ENCODE measurements at regions not wholly inside any gene's neighbourhood (a gene's known extent, or its start where the extent isn't known, plus 50 kb on each side); places are given as distances from the start of the nearest gene placed in this dataset.

DNA sequence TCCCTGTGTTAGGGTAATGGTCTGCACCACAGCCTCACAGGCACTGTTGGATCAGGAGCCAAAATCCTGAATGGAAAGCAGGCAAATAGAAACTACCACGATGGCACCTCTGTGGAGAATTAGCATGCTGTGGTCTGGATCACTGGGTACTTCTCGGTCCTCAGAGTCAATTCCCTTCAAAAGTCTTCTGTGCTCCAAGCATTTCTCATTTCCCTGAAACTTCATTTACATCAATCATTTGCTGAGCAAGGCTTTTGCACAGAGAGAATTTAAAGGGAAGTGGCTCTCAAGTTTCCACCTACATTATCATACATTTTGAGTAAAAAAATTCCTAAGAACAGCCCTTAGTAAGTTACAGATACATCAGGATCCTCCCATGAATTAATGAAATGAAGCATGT is 293.9 kb upstream of the NPSR1 start:
- Histone ChIP-seq H3K79me1 (ENCODE audit: low read depth, low read length) (no peaks in the 10 kb centered on the region), H2AFZ (ENCODE audit: low read length) (no peak overlapping the region), H3K27ac (ENCODE audit: low read depth, low read length) (no peak overlapping the region), H3K14ac (ENCODE audit: insufficient read length) (no peak overlapping the region), H3K36me3 (ENCODE audit: control insufficient read depth in 2 of 4, insufficient read depth in 4 of 4, low read length in 3 of 4) (no peaks in the 10 kb centered on the region), H3K18ac (ENCODE audit: extremely low read depth, low read length) (no peak overlapping the region), H2AK5ac (ENCODE audit: low read depth, low read length) (no peak overlapping the region), H3K4me1 (replicated peaks in 1 of 4; ENCODE audit: control insufficient read depth in 3 of 4, insufficient read depth in 4 of 4, low read length in 3 of 4) (no peaks in the 10 kb centered on the region), H3K79me2 (ENCODE audit: control insufficient read depth in 1 of 2, insufficient read depth in 2 of 2, low read length in 2 of 2) (no peaks in the 10 kb centered on the region), H3K23me2 (ENCODE audit: low read depth, low read length) (no peaks in the 10 kb centered on the region), H3K9me3 (ENCODE audit: insufficient read depth in 2 of 2, low read depth in 1 of 2, low read length in 1 of 2) (no peaks in the 10 kb centered on the region), H2BK15ac (ENCODE audit: low read length) (no peak overlapping the region), H3K4me2 (ENCODE audit: insufficient read depth in 1 of 2, low read depth in 2 of 2, low read length in 2 of 2) (no peak overlapping the region), H4K20me1 (replicated peaks in 1 of 2; ENCODE audit: control insufficient read depth in 1 of 2, insufficient read depth in 2 of 2, low read length in 2 of 2) (no peaks in the 10 kb centered on the region), H2BK12ac (ENCODE audit: low read depth, low read length) (no peak overlapping the region), H2BK20ac (ENCODE audit: low read length) (no peak overlapping the region), H3K27me3 (replicated peaks in 1 of 4; ENCODE audit: control insufficient read depth in 3 of 4, extremely low read depth in 1 of 4, insufficient read depth in 3 of 4, low read length in 3 of 4) (peaks cover under 1 to 6% (median 5%) of the 10 kb centered on the region in 4 experiments; a peak in 6 of 7 replicates), H3K9ac (replicated peaks in 1 of 4; ENCODE audit: extremely low read depth in 1 of 4, low read depth in 3 of 4, low read length in 3 of 4) (no peak overlapping the region), H3K4ac (replicated peaks; ENCODE audit: insufficient read length, low read depth, low read length) (no peak overlapping the region), H2BK5ac (ENCODE audit: low read depth, low read length) (no peak overlapping the region), H2BK120ac (replicated peaks; ENCODE audit: low read depth, low read length) (no peak overlapping the region), H3K23ac (ENCODE audit: insufficient read length) (no peak overlapping the region), H3K56ac (replicated peaks; ENCODE audit: insufficient read length, low read depth, low read length) (no peak overlapping the region), H4K5ac (ENCODE audit: insufficient read length, low read depth, low read length) (no peak overlapping the region), H4K91ac (replicated peaks; ENCODE audit: insufficient read length, low read length) (no peak overlapping the region), H4K8ac (ENCODE audit: extremely low read depth, insufficient read depth, low read length) (no peak overlapping the region), H3K4me3 (ENCODE audit: extremely low read depth in 1 of 4, insufficient read depth in 2 of 4, low read depth in 3 of 4, low read length in 4 of 4) (no peak overlapping the region)
- 96% methylated on average over 2 of the region's 2 CpGs; no CpG with 5 or more reads in 1 of the 2 experiments for WGBS, 2 experiments (ENCODE audit: extremely low coverage in 1 of 2, insufficient coverage in 1 of 2, insufficient read length in 1 of 2, insufficient replicate concordance in 2 of 2, low coverage in 1 of 2, low lambda C conversion rate in 2 of 2, missing lambda C conversion rate in 1 of 2)
- TF ChIP-seq KDM5A (IDR thresholded peaks at IDR 0.05; ENCODE audit: low read length) (no peak), BACH1 (IDR thresholded peaks at IDR 0.05; ENCODE audit: low read length) (no peak), GABPA (IDR thresholded peaks at IDR 0.05; ENCODE audit: borderline replicate concordance, insufficient read depth, low read length) (no peak), CEBPB (IDR thresholded peaks at IDR 0.05; ENCODE audit: low read depth, low read length) (no peak), CBX8 (IDR thresholded peaks at IDR 0.05; ENCODE audit: borderline replicate concordance, low read depth, low read length) (no peak), CTBP2 (IDR thresholded peaks at IDR 0.05; ENCODE audit: borderline replicate concordance, insufficient read depth, insufficient read length, low read length) (no peak), PHF8 (conservative IDR thresholded peaks at IDR 0.05; ENCODE audit: low read depth, low read length) (no peak)
- TF ChIP-seq, protein P1, sequence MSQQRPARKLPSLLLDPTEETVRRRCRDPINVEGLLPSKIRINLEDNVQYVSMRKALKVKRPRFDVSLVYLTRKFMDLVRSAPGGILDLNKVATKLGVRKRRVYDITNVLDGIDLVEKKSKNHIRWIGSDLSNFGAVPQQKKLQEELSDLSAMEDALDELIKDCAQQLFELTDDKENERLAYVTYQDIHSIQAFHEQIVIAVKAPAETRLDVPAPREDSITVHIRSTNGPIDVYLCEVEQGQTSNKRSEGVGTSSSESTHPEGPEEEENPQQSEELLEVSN (IDR thresholded peaks at IDR 0.05): no peak
- DNase-seq (ENCODE audit: low read depth in 1 of 2, low spot score in 2 of 2) (no peak), FAIRE-seq (no peak)
- POLR2A ChIA-PET (ENCODE audit: partially characterized antibody): no interaction called here
- CTCF ChIA-PET (ENCODE audit: partially characterized antibody): no interaction called here

All from H1 (cell line).